ENCODE measurements at regions not wholly inside any gene's neighbourhood (a gene's known extent, or its start where the extent isn't known, plus 50 kb on each side); places are given as distances from the start of the nearest gene placed in this dataset.
"Not testable (repeated sequence)": the region's sequence is repeated elsewhere in the genome, so short reads cannot be mapped to it uniquely, and the experiment has no call there.

- not testable (repeated sequence) for TF ChIP-seq CTCF, POLR2A (IDR thresholded peaks at IDR 0.05)
Measured at GRCh38 chrX:1035931-1036330, 176.5 kb downstream of the CRLF2 start.

Measured in breast epithelium (tissue), 3 donors.